ENCODE measurements at regions not wholly inside any gene's neighbourhood (a gene's known extent, or its start where the extent isn't known, plus 50 kb on each side); places are given as distances from the start of the nearest gene placed in this dataset.

DNA sequence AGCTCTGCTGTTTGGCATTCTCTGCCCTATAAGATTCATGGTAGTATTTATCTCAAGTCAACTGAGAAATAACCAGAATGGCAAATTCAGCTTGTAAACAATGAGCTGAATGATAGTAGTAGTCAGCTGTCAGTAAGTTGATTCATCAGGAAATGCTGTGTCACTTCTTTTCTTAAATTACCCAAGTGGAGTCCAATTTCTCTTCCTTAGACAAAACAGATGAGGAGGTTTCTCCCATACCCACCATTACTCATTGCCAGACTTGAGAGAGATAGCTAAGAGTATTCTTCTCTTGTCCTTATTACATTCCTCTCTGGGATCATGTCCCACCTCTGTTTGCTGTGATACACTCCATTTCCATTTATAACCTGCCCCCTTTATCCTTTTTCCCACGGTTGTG lies 159.8 kb upstream of the STEAP1 start:
- TF ChIP-seq, protein P1, sequence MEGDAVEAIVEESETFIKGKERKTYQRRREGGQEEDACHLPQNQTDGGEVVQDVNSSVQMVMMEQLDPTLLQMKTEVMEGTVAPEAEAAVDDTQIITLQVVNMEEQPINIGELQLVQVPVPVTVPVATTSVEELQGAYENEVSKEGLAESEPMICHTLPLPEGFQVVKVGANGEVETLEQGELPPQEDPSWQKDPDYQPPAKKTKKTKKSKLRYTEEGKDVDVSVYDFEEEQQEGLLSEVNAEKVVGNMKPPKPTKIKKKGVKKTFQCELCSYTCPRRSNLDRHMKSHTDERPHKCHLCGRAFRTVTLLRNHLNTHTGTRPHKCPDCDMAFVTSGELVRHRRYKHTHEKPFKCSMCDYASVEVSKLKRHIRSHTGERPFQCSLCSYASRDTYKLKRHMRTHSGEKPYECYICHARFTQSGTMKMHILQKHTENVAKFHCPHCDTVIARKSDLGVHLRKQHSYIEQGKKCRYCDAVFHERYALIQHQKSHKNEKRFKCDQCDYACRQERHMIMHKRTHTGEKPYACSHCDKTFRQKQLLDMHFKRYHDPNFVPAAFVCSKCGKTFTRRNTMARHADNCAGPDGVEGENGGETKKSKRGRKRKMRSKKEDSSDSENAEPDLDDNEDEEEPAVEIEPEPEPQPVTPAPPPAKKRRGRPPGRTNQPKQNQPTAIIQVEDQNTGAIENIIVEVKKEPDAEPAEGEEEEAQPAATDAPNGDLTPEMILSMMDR (conservative IDR thresholded peaks at IDR 0.05): no peak
- no peak for TF ChIP-seq ZFX (IDR thresholded peaks at IDR 0.05)
